ENCODE measurements at regions not wholly inside any gene's neighbourhood (a gene's known extent, or its start where the extent isn't known, plus 50 kb on each side); places are given as distances from the start of the nearest gene placed in this dataset.

DNA sequence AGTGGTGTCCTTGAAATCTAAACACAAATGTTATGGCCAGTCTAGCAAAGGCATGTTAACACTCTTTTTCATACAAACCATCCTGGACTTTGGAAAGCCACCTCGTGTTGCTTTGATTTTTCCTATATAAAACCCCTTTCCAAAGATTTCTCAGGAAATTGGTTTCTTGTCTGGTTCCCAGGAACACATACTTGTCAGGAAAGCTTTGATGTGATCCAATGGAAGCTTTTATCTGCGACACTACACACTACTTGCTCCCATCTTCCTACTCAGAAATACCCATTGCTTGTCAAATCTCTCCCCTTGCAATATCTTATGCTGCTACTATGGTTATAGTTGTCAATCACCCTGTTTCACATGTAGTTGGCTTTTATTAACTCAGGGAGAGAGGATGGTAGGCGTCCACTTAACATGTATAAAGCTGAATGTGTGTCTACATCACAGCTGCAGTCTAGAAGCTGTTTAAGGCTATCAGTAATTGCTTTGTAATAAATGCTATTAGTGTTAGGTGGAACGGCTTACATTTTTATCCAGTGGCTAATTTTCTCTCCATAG, 189.6 kb downstream of the GPAM start:
- ATAC-seq (no peak), DNase-seq (ENCODE audit: low spot score) (no peak)
- ChIA-PET POLR2A (no interaction called here), CTCF (no interaction called here)
- H3K36me3 Mint-ChIP-seq, result 0 out of 2 replicates have a peak, but pooled peaks cover 3% of the 10 kb centered on the region
- H3K27me3 Mint-ChIP-seq (ENCODE audit: low read depth), result no peaks in the 10 kb centered on the region; the same call in none of the 2 replicates
- H3K4me1 Mint-ChIP-seq, result peaks cover 6% of the 10 kb centered on the region
- TF ChIP-seq, protein P1, sequence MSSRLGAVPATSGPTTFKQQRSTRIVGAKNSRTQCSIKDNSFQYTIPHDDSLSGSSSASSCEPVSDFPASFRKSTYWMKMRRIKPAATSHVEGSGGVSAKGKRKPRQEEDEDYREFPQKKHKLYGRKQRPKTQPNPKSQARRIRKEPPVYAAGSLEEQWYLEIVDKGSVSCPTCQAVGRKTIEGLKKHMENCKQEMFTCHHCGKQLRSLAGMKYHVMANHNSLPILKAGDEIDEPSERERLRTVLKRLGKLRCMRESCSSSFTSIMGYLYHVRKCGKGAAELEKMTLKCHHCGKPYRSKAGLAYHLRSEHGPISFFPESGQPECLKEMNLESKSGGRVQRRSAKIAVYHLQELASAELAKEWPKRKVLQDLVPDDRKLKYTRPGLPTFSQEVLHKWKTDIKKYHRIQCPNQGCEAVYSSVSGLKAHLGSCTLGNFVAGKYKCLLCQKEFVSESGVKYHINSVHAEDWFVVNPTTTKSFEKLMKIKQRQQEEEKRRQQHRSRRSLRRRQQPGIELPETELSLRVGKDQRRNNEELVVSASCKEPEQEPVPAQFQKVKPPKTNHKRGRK (CRISPR knock-in tag; IDR thresholded peaks at IDR 0.05; ENCODE audit: borderline replicate concordance), result no peak
- TF ChIP-seq KAT7 (CRISPR knock-in tag; IDR thresholded peaks at IDR 0.05; ENCODE audit: borderline replicate concordance) (no peak), NFATC4 (CRISPR knock-in tag; IDR thresholded peaks at IDR 0.05) (no peak)
- TF ChIP-seq, protein P2, sequence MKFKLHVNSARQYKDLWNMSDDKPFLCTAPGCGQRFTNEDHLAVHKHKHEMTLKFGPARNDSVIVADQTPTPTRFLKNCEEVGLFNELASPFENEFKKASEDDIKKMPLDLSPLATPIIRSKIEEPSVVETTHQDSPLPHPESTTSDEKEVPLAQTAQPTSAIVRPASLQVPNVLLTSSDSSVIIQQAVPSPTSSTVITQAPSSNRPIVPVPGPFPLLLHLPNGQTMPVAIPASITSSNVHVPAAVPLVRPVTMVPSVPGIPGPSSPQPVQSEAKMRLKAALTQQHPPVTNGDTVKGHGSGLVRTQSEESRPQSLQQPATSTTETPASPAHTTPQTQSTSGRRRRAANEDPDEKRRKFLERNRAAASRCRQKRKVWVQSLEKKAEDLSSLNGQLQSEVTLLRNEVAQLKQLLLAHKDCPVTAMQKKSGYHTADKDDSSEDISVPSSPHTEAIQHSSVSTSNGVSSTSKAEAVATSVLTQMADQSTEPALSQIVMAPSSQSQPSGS (CRISPR knock-in tag; IDR thresholded peaks at IDR 0.05; ENCODE audit: borderline replicate concordance, low read depth), result no peak
- TF ChIP-seq, protein P3, sequence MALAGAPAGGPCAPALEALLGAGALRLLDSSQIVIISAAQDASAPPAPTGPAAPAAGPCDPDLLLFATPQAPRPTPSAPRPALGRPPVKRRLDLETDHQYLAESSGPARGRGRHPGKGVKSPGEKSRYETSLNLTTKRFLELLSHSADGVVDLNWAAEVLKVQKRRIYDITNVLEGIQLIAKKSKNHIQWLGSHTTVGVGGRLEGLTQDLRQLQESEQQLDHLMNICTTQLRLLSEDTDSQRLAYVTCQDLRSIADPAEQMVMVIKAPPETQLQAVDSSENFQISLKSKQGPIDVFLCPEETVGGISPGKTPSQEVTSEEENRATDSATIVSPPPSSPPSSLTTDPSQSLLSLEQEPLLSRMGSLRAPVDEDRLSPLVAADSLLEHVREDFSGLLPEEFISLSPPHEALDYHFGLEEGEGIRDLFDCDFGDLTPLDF (CRISPR knock-in tag; IDR thresholded peaks at IDR 0.05), result no peak
- H3K4me3 Mint-ChIP-seq, result no peak overlapping the region
- peaks cover 11% of the 10 kb centered on the region for H3K9me3 Mint-ChIP-seq
- no peak overlapping the region for H3K27ac Mint-ChIP-seq

DNA sequence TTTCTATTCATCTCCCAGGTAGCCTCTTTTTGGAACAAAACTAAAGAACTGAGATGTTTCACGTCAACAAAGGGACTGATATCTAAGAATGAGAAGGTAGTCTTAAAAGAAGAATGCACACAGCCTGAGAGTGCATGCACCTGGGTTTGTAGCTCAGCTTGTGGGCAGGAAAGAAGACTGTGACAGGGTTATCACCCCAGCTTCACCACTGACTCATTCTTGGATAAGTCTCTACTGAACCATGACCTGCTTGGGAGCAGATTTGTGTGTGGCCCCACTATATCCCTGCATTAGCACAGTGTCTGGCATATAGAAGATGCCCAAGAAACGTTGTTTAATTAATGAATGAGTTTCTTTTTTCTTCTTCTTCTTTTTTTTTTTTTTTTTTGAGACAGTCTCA, 187.5 kb downstream of the GPAM start:
- Mint-ChIP-seq H3K27ac (no peak overlapping the region), H3K9me3 (peaks cover 11% of the 10 kb centered on the region), H3K27me3 (ENCODE audit: low read depth) (peaks cover 5% of the 10 kb centered on the region), H3K36me3 (0 out of 2 replicates have a peak, but pooled peaks cover 3% of the 10 kb centered on the region), H3K4me1 (peaks cover 25% of the 10 kb centered on the region), H3K4me3 (no peak overlapping the region)
- DNase-seq (ENCODE audit: low spot score) (no peak), ATAC-seq (no peak)
- POLR2A ChIA-PET, result no interaction called here
- TF ChIP-seq ZNF263 (CRISPR knock-in tag; IDR thresholded peaks at IDR 0.05; ENCODE audit: low read depth), result no peak
- no peak for TF ChIP-seq NR2C2 (CRISPR knock-in tag; IDR thresholded peaks at IDR 0.05)
- TF ChIP-seq, protein P4, sequence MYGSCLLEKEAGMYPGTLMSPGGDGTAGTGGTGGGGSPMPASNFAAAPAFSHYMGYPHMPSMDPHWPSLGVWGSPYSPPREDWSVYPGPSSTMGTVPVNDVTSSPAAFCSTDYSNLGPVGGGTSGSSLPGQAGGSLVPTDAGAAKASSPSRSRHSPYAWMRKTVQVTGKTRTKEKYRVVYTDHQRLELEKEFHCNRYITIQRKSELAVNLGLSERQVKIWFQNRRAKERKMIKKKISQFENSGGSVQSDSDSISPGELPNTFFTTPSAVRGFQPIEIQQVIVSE (CRISPR knock-in tag; IDR thresholded peaks at IDR 0.05; ENCODE audit: borderline replicate concordance), result no peak
- TF ChIP-seq, protein P5, sequence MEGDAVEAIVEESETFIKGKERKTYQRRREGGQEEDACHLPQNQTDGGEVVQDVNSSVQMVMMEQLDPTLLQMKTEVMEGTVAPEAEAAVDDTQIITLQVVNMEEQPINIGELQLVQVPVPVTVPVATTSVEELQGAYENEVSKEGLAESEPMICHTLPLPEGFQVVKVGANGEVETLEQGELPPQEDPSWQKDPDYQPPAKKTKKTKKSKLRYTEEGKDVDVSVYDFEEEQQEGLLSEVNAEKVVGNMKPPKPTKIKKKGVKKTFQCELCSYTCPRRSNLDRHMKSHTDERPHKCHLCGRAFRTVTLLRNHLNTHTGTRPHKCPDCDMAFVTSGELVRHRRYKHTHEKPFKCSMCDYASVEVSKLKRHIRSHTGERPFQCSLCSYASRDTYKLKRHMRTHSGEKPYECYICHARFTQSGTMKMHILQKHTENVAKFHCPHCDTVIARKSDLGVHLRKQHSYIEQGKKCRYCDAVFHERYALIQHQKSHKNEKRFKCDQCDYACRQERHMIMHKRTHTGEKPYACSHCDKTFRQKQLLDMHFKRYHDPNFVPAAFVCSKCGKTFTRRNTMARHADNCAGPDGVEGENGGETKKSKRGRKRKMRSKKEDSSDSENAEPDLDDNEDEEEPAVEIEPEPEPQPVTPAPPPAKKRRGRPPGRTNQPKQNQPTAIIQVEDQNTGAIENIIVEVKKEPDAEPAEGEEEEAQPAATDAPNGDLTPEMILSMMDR (IDR thresholded peaks at IDR 0.05), result no peak
- TF ChIP-seq, protein P6, sequence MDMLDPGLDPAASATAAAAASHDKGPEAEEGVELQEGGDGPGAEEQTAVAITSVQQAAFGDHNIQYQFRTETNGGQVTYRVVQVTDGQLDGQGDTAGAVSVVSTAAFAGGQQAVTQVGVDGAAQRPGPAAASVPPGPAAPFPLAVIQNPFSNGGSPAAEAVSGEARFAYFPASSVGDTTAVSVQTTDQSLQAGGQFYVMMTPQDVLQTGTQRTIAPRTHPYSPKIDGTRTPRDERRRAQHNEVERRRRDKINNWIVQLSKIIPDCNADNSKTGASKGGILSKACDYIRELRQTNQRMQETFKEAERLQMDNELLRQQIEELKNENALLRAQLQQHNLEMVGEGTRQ (CRISPR knock-in tag; IDR thresholded peaks at IDR 0.05), result no peak
- TF ChIP-seq ZNF396 (CRISPR knock-in tag; IDR thresholded peaks at IDR 0.05; ENCODE audit: borderline replicate concordance), result no peak
- TF ChIP-seq NR3C1 (CRISPR knock-in tag; conservative IDR thresholded peaks at IDR 0.05; ENCODE audit: low read depth), result no peak
- no peak for TF ChIP-seq ELF4 (CRISPR knock-in tag; IDR thresholded peaks at IDR 0.05; ENCODE audit: low read depth)
- no peak for TF ChIP-seq TCF7 (CRISPR knock-in tag; IDR thresholded peaks at IDR 0.05; ENCODE audit: low read depth)
- no peak for TF ChIP-seq TP53 (CRISPR knock-in tag; IDR thresholded peaks at IDR 0.05)
- no peak for TF ChIP-seq SP1 (CRISPR knock-in tag; conservative IDR thresholded peaks at IDR 0.05)
- CTCF ChIA-PET, result no interaction called here

All from WTC11 (cell line).